OCI-LY1 (cell line): ENCODE measurements at regions not wholly inside any gene's neighbourhood (a gene's known extent, or its start where the extent isn't known, plus 50 kb on each side); places are given as distances from the start of the nearest gene placed in this dataset.

ENCODE experiments used
- H2AFZ ChIP-seq: fragments of 200-600 bp; sonication (generic), shearing (Covaris generic); 2 replicates; pipeline ENCODE4 v1.6.0; 2014; ENCODE audit warnings: antibody characterized with exemption, mild to moderate bottlenecking, low read length
- H3F3A ChIP-seq: fragments of 200-600 bp; sonication (generic), shearing (Covaris generic); 2 replicates; pipeline ENCODE4 v1.6.0; 2014; ENCODE audit warnings: mild to moderate bottlenecking, antibody characterized with exemption, low read length, moderate library complexity; ENCODE audit not compliant: insufficient read depth
- H3K27ac ChIP-seq: fragments of 200-600 bp; sonication (generic); 2 replicates; pipeline ENCODE4 v1.5.1; 2014; ENCODE audit warnings: low read length, mixed run types, mild to moderate bottlenecking, low read depth; ENCODE audit not compliant: poor library complexity, severe bottlenecking
- H3K27me3 ChIP-seq: fragments of 200-600 bp; sonication (generic); 2 replicates; pipeline ENCODE4 v1.6.0; 2014; ENCODE audit warnings: antibody characterized with exemption, mild to moderate bottlenecking, low read length, moderate library complexity; ENCODE audit not compliant: insufficient read depth
- H3K36me3 ChIP-seq: fragments of 200-600 bp; sonication (generic); 2 replicates; pipeline ENCODE4 v1.6.1; 2014; ENCODE audit warnings: mild to moderate bottlenecking, antibody characterized with exemption, low read length, moderate library complexity, mixed read lengths; ENCODE audit not compliant: insufficient read depth
- H3K4me1 ChIP-seq: fragments of 200-600 bp; sonication (generic); 2 replicates; pipeline ENCODE4 v1.5.1; 2014; ENCODE audit warnings: mild to moderate bottlenecking, low read length, moderate library complexity; ENCODE audit not compliant: insufficient read depth, severe bottlenecking
- H3K4me2 ChIP-seq: fragments of 200-600 bp; sonication (generic), shearing (Covaris generic); 2 replicates; pipeline ENCODE4 v1.6.1; 2014; ENCODE audit warnings: low read length
- H3K4me3 ChIP-seq: fragments of 200-600 bp; sonication (generic); 2 replicates; pipeline ENCODE4 v1.5.1; 2014; ENCODE audit warnings: low read length, low read depth, mild to moderate bottlenecking, mixed read lengths; ENCODE audit not compliant: poor library complexity, severe bottlenecking
- H3K79me2 ChIP-seq: fragments of 200-600 bp; shearing (Covaris generic); 2 replicates; pipeline ENCODE4 v1.6.1; 2016; ENCODE audit warnings: mixed run types, low read length, mixed read lengths; ENCODE audit not compliant: insufficient read depth
- H3K9ac ChIP-seq: fragments of 200-600 bp; sonication (generic), shearing (Covaris generic); 2 replicates; pipeline ENCODE4 v1.6.1; 2014; ENCODE audit warnings: mild to moderate bottlenecking, low read length, mixed read lengths
- H3K9me2 ChIP-seq: fragments of 200-600 bp; sonication (generic), shearing (Covaris generic); 2 replicates; pipeline ENCODE4 v1.6.1; 2014; ENCODE audit warnings: low read depth, mild to moderate bottlenecking, low read length, mixed read lengths
- H3K9me3 ChIP-seq: fragments of 200-600 bp; shearing (Covaris generic); 2 replicates; pipeline ENCODE4 v1.6.1; 2014; ENCODE audit warnings: low read length, mixed read lengths
- H4K20me1 ChIP-seq: fragments of 200-600 bp; sonication (generic), shearing (Covaris generic); 2 replicates; pipeline ENCODE4 v1.6.0; 2016; ENCODE audit warnings: mild to moderate bottlenecking, low read length; ENCODE audit not compliant: insufficient read depth
- EZH2 ChIP-seq: fragments of 200-600 bp; sonication (generic), shearing (Covaris generic); IDR thresholded peaks from 2 replicates; pipeline ENCODE4 v1.8.0; 2017; ENCODE audit warnings: borderline replicate concordance, mixed run types, mild to moderate bottlenecking, antibody characterized with exemption, low read length, moderate library complexity, mixed read lengths
- TF ChIP-seq, protein P1 (sequence below): fragments of 200-600 bp; sonication (generic), shearing (Covaris generic); IDR thresholded peaks from 2 replicates; pipeline ENCODE4 v1.5.1; 2017; ENCODE audit warnings: mild to moderate bottlenecking, antibody characterized with exemption, low read length, moderate library complexity, mixed read lengths

GRCh38 chr18:42641996-42642395 lies 473.5 kb downstream of the RIT2 start:
- Histone ChIP-seq H3K79me2 (no peaks in the 10 kb centered on the region), H3K9me3 (no peaks in the 10 kb centered on the region), H3K4me3 (no peak overlapping the region), H4K20me1 (no peaks in the 10 kb centered on the region), H3K4me1 (no peaks in the 10 kb centered on the region), H3K27ac (no peak overlapping the region), H3K4me2 (no peak overlapping the region), H3K9me2 (no peaks in the 10 kb centered on the region), H3K9ac (no peak overlapping the region), H3K36me3 (no peaks in the 10 kb centered on the region), H3K27me3 (no peaks in the 10 kb centered on the region), H3F3A (no peaks in the 10 kb centered on the region), H2AFZ (no peak overlapping the region)
- no peak for TF ChIP-seq EZH2
- TF ChIP-seq, protein P1, sequence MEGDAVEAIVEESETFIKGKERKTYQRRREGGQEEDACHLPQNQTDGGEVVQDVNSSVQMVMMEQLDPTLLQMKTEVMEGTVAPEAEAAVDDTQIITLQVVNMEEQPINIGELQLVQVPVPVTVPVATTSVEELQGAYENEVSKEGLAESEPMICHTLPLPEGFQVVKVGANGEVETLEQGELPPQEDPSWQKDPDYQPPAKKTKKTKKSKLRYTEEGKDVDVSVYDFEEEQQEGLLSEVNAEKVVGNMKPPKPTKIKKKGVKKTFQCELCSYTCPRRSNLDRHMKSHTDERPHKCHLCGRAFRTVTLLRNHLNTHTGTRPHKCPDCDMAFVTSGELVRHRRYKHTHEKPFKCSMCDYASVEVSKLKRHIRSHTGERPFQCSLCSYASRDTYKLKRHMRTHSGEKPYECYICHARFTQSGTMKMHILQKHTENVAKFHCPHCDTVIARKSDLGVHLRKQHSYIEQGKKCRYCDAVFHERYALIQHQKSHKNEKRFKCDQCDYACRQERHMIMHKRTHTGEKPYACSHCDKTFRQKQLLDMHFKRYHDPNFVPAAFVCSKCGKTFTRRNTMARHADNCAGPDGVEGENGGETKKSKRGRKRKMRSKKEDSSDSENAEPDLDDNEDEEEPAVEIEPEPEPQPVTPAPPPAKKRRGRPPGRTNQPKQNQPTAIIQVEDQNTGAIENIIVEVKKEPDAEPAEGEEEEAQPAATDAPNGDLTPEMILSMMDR: no peak

DNA sequence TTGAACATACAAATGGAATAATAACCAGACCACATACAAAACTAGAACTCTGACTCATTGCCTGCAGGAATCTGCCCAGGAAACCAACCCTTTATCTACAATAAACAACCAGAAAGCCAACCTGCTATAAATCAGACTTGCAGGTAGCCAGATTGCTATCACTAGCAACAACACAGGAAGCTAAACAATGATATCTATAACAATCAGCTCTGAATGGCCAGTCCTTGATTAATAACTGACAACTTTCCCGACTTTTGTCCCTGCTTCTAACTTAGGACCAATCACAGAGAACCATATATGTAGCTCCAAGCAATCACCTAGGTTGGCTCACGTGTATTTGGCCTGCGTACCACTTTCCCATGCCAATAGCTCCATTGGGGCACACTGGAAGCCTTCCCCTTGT lies 470.8 kb downstream of the RIT2 start:
- no peak overlapping the region for H3K4me3 ChIP-seq
- H3K9me2 ChIP-seq: no peaks in the 10 kb centered on the region
- H3F3A ChIP-seq: no peaks in the 10 kb centered on the region
- H3K79me2 ChIP-seq: no peaks in the 10 kb centered on the region
- H4K20me1 ChIP-seq: no peaks in the 10 kb centered on the region
- H3K27ac ChIP-seq: no peak overlapping the region
- no peaks in the 10 kb centered on the region for H3K27me3 ChIP-seq
- no peak overlapping the region for H2AFZ ChIP-seq
- TF ChIP-seq, protein P1: no peak
- no peak for TF ChIP-seq EZH2
- no peaks in the 10 kb centered on the region for H3K36me3 ChIP-seq
- H3K9me3 ChIP-seq: no peaks in the 10 kb centered on the region
- H3K9ac ChIP-seq: no peak overlapping the region
- no peak overlapping the region for H3K4me2 ChIP-seq
- H3K4me1 ChIP-seq: no peaks in the 10 kb centered on the region

- H3K9ac ChIP-seq: no peak overlapping the region
- H3K79me2 ChIP-seq: no peaks in the 10 kb centered on the region
- no peaks in the 10 kb centered on the region for H3K36me3 ChIP-seq
- no peak overlapping the region for H2AFZ ChIP-seq
- H3K4me1 ChIP-seq: no peaks in the 10 kb centered on the region
- H3K27me3 ChIP-seq: no peaks in the 10 kb centered on the region
- H3K4me3 ChIP-seq: no peak overlapping the region
- H3K27ac ChIP-seq: no peak overlapping the region
- H3K4me2 ChIP-seq: no peak overlapping the region
- H3K9me2 ChIP-seq: no peaks in the 10 kb centered on the region
- TF ChIP-seq, protein P1: no peak
- no peak for TF ChIP-seq EZH2
- H4K20me1 ChIP-seq: no peaks in the 10 kb centered on the region
- H3K9me3 ChIP-seq: no peaks in the 10 kb centered on the region
- no peaks in the 10 kb centered on the region for H3F3A ChIP-seq
These were observed 466.0 kb downstream of the RIT2 start for GRCh38 chr18:42649331-42650035.
